Cardiac muscle cell (in vitro differentiated cells and primary cell): ENCODE measurements at regions not wholly inside any gene's neighbourhood (a gene's known extent, or its start where the extent isn't known, plus 50 kb on each side); places are given as distances from the start of the nearest gene placed in this dataset.

Experiments used
- DNase-seq, 2 donors: peaks; one replicate each; pipeline versions ENCODE4 v3.0.0 to v3.0.0-alpha.2; 2010 to 2017; ENCODE audit warnings: low read depth in 1 of 2, low spot score in 1 of 2
- H3K27ac ChIP-seq: fragments of 200-600 bp; sonication (generic); 2 replicates; pipeline ENCODE4 v1.5.1; 2016
- H3K27me3 ChIP-seq: fragments of 200-600 bp; sonication (generic); 2 replicates; pipeline ENCODE4 v1.6.0; 2016; ENCODE audit warnings: control low read depth
- H3K36me3 ChIP-seq: fragments of 200-600 bp; sonication (generic); 2 replicates; pipeline ENCODE4 v1.5.1; 2016; ENCODE audit warnings: control low read depth
- H3K4me1 ChIP-seq: fragments of 200-600 bp; sonication (generic); 2 replicates; pipeline ENCODE4 v1.8.1; 2017; ENCODE audit warnings: low read depth, mild to moderate bottlenecking, mixed run types
- H3K4me3 ChIP-seq: fragments of 200-600 bp; sonication (generic); 2 replicates; pipeline ENCODE4 v1.5.1; 2016; ENCODE audit warnings: mild to moderate bottlenecking
- H3K9me3 ChIP-seq: fragments of 200-600 bp; sonication (generic); 2 replicates; pipeline ENCODE4 v1.5.1; 2017; ENCODE audit warnings: low read depth, mild to moderate bottlenecking, control low read depth
- CTCF ChIP-seq: IDR thresholded peaks from 2 replicates; pipeline ENCODE4 v1.5.1; 2012; ENCODE audit warnings: low read depth, mild to moderate bottlenecking, low read length

- H3K9me3 ChIP-seq: no peaks in the 10 kb centered on the region
- no peak for DNase-seq
- no peak for TF ChIP-seq CTCF
- H3K4me3 ChIP-seq: no peak overlapping the region
- no peak overlapping the region for H3K27ac ChIP-seq
- H3K36me3 ChIP-seq: no peaks in the 10 kb centered on the region
- H3K27me3 ChIP-seq: no peaks in the 10 kb centered on the region
- no peaks in the 10 kb centered on the region for H3K4me1 ChIP-seq
Observed at GRCh38 chr16:13560151-13560550, 359.8 kb upstream of the ERCC4 start.

- no peak for DNase-seq
- Histone ChIP-seq H3K36me3 (no peaks in the 10 kb centered on the region), H3K9me3 (no peaks in the 10 kb centered on the region), H3K27me3 (no peaks in the 10 kb centered on the region), H3K4me1 (no peaks in the 10 kb centered on the region), H3K4me3 (no peak overlapping the region), H3K27ac (no peak overlapping the region)
- TF ChIP-seq CTCF: no peak
Observed at GRCh38 chr16:13561291-13562070, 358.5 kb upstream of the ERCC4 start.

- Histone ChIP-seq H3K4me3 (no peak overlapping the region), H3K4me1 (no peaks in the 10 kb centered on the region), H3K27me3 (no peaks in the 10 kb centered on the region), H3K27ac (no peak overlapping the region), H3K9me3 (no peaks in the 10 kb centered on the region), H3K36me3 (no peaks in the 10 kb centered on the region)
- DNase-seq: no peak
- no peak for TF ChIP-seq CTCF
Observed at GRCh38 chr16:13568803-13569202, 351.2 kb upstream of the ERCC4 start.

GRCh38 chr16:13569986-13570385 is 350.0 kb upstream of the ERCC4 start:
- TF ChIP-seq CTCF: no peak
- no peaks in the 10 kb centered on the region for H3K4me1 ChIP-seq
- no peaks in the 10 kb centered on the region for H3K36me3 ChIP-seq
- DNase-seq: no peak
- no peaks in the 10 kb centered on the region for H3K9me3 ChIP-seq
- H3K27me3 ChIP-seq: no peaks in the 10 kb centered on the region
- H3K4me3 ChIP-seq: no peak overlapping the region
- H3K27ac ChIP-seq: no peak overlapping the region

GRCh38 chr16:13571036-13571435 is 348.9 kb upstream of the ERCC4 start:
- Histone ChIP-seq H3K9me3 (no peaks in the 10 kb centered on the region), H3K4me1 (no peaks in the 10 kb centered on the region), H3K27me3 (no peaks in the 10 kb centered on the region), H3K4me3 (no peak overlapping the region), H3K36me3 (no peaks in the 10 kb centered on the region), H3K27ac (no peak overlapping the region)
- DNase-seq: no peak
- no peak for TF ChIP-seq CTCF
